GM12878 (cell line): ENCODE measurements at regions not wholly inside any gene's neighbourhood (a gene's known extent, or its start where the extent isn't known, plus 50 kb on each side); places are given as distances from the start of the nearest gene placed in this dataset.

ENCODE experiments used
- ATAC-seq: fragments of 200-7000 bp; cut with Tn5 transposase; 3 replicates; pipeline ENCODE4 v1.9.1; 2020; ENCODE audit warnings: mild to moderate bottlenecking, moderate library complexity
- BruUV-seq: library from RNA; stranded (reverse); fragments of 400-500 nt; replicated peaks from 2 replicates; lab custom pipeline; 2021; lab: Mats Ljungman, UMichigan
- CTCF ChIA-PET: fragments of 300-600 bp; sonication (Branson Sonifier 250); formaldehyde crosslinking; extraction: SDS; loops from one replicate; lab custom pipeline; 2021; ENCODE audit warnings: inconsistent platforms; lab: Yijun Ruan, JAX
- POLR2A ChIA-PET: fragments of 350-600 bp; formaldehyde crosslinking; extraction: SDS; loops from one replicate; lab custom pipeline; 2021; ENCODE audit warnings: inconsistent platforms; lab: Charles Lee
- RAD21 ChIA-PET: fragments of 300-600 bp; sonication (Branson Sonifier 250); formaldehyde crosslinking; loops from one replicate; lab custom pipeline; 2023; ENCODE audit warnings: antibody characterized with exemption; ENCODE audit not compliant: unreplicated experiment; lab: Charles Lee
- SMC1A ChIA-PET: fragments of 300-600 bp; sonication (Branson Sonifier 250); formaldehyde crosslinking; loops from one replicate; lab custom pipeline; 2023; ENCODE audit not compliant: unreplicated experiment, uncharacterized antibody; lab: Charles Lee
- DNase-seq: peaks from one replicate; pipeline ENCODE4 v3.0.0-alpha.2; 2011; ENCODE audit warnings: low read depth, low spot score
- FAIRE-seq: peaks from 3 replicates; lab custom pipeline; 2011; peaks lifted over from hg19 to GRCh38; lab: Jason Lieb, UNC
- H2AFZ ChIP-seq: 2 replicates; pipeline ENCODE4 v1.6.0; 2011; ENCODE audit warnings: low read depth, low read length, control low read depth; ENCODE audit not compliant: control insufficient read depth
- H3K27ac ChIP-seq: 2 replicates; pipeline ENCODE4 v1.5.1; 2011; ENCODE audit warnings: control low read depth; ENCODE audit not compliant: control insufficient read depth, insufficient read depth
- H3K27me3 ChIP-seq, 2 experiments: replicated peaks in 1 of 2; 2 replicates each; pipeline versions ENCODE4 v1.6.0 to v1.6.1; 2011; ENCODE audit warnings: low read length in 1 of 2; ENCODE audit not compliant: control insufficient read depth in 2 of 2, insufficient read depth in 2 of 2
- H3K36me3 ChIP-seq, 2 experiments: 2 replicates each; pipeline ENCODE4 v1.5.1; 2011; ENCODE audit warnings: low read length in 1 of 2; ENCODE audit not compliant: control insufficient read depth in 2 of 2, insufficient read depth in 2 of 2
- H3K4me1 ChIP-seq: 2 replicates; pipeline ENCODE4 v1.6.1; 2011; ENCODE audit warnings: mild to moderate bottlenecking, low read length, moderate library complexity, mixed read lengths; ENCODE audit not compliant: control insufficient read depth, insufficient read depth
- H3K4me2 ChIP-seq: 2 replicates; pipeline ENCODE4 v1.6.0; 2011; ENCODE audit warnings: control low read depth; ENCODE audit not compliant: control insufficient read depth, insufficient read depth
- H3K4me3 ChIP-seq: fragments of 200-600 bp; sonication (generic); 2 replicates; pipeline ENCODE4 v1.5.1; 2016
- H3K79me2 ChIP-seq: 2 replicates; pipeline ENCODE4 v1.6.0; 2011; ENCODE audit warnings: low read length; ENCODE audit not compliant: control insufficient read depth, insufficient read depth
- H3K9ac ChIP-seq: 2 replicates; pipeline ENCODE4 v1.8.0; 2011; ENCODE audit warnings: low read length, control low read depth, mixed read lengths; ENCODE audit not compliant: control insufficient read depth, insufficient read depth
- H3K9me3 ChIP-seq: replicated peaks from 3 replicates; pipeline ENCODE4 v1.5.1; 2011; ENCODE audit warnings: mild to moderate bottlenecking, low read length; ENCODE audit not compliant: control insufficient read depth, insufficient read depth
- H4K20me1 ChIP-seq: 2 replicates; pipeline ENCODE4 v1.6.0; 2011; ENCODE audit not compliant: control insufficient read depth, insufficient read depth
- CBFB ChIP-seq: IDR thresholded peaks from 2 replicates; pipeline ENCODE4 v1.6.1; 2016; ENCODE audit warnings: antibody characterized with exemption, low read depth
- CBX5 ChIP-seq: sonication (generic); IDR thresholded peaks from 2 replicates; pipeline ENCODE4 v1.6.1; 2016; ENCODE audit warnings: low read depth, moderate library complexity, mild to moderate bottlenecking, inconsistent platforms
- ELK1 ChIP-seq: IDR thresholded peaks from 2 replicates; pipeline ENCODE4 v1.6.1; 2012; ENCODE audit warnings: low read depth, low read length, improper control_type of control experiment
- LARP7 ChIP-seq: fragments of 450-650 bp; IDR thresholded peaks from 2 replicates; pipeline ENCODE4 v1.6.1; 2017; ENCODE audit warnings: mild to moderate bottlenecking
- NBN ChIP-seq: fragments of 450-650 bp; IDR thresholded peaks from 2 replicates; pipeline ENCODE4 v1.6.1; 2016
- ZNF24 ChIP-seq: fragments of 450-650 bp; IDR thresholded peaks from 2 replicates; pipeline ENCODE4 v1.6.1; 2017; ENCODE audit warnings: antibody characterized with exemption, mild to moderate bottlenecking
- WGBS: methylation state at CpG from one replicate; pipeline ENCODE4 v1.1.6; 2016; ENCODE audit warnings: low lambda C conversion rate; ENCODE audit not compliant: insufficient replicate concordance, insufficient coverage; ENCODE audit errors: missing lambda C conversion rate; 5-methylcytosine and 5-hydroxymethylcytosine counted together
- in situ Hi-C: fragments of 300-500 bp; cut with MboI; formaldehyde crosslinking; loops from 9 replicates; pipeline ENCODE4 v1.14.3; 2018; ENCODE audit warnings: mixed read lengths
- intact Hi-C: fragments of 100-400 bp; cut with micrococcal nuclease; formaldehyde crosslinking; loops from one replicate; pipeline ENCODE4 v1.14.2; 2022; ENCODE audit not compliant: unreplicated experiment
- TF ChIP-seq, protein P1 (sequence below): fragments of 450-650 bp; IDR thresholded peaks from 2 replicates; pipeline ENCODE4 v1.6.1; 2017; ENCODE audit warnings: antibody characterized with exemption, mild to moderate bottlenecking, moderate library complexity

- TF ChIP-seq ELK1 = no peak
Measured at GRCh38 chr2:228417956-228418355, 236.5 kb upstream of the SPHKAP start (continued).

GRCh38 chr2:228417526-228417925 is 236.0 kb upstream of the SPHKAP start:
- H4K20me1 ChIP-seq = no peaks in the 10 kb centered on the region
- 12% methylated on average over 2 of the region's 2 CpGs for WGBS
- no TSS peak for BruUV-seq
- no peaks in the 10 kb centered on the region for H3K79me2 ChIP-seq
- TF ChIP-seq LARP7 (no peak), CBFB (no peak), ZNF24 (no peak), NBN (no peak), CBX5 (no peak)
- TF ChIP-seq, protein P1, sequence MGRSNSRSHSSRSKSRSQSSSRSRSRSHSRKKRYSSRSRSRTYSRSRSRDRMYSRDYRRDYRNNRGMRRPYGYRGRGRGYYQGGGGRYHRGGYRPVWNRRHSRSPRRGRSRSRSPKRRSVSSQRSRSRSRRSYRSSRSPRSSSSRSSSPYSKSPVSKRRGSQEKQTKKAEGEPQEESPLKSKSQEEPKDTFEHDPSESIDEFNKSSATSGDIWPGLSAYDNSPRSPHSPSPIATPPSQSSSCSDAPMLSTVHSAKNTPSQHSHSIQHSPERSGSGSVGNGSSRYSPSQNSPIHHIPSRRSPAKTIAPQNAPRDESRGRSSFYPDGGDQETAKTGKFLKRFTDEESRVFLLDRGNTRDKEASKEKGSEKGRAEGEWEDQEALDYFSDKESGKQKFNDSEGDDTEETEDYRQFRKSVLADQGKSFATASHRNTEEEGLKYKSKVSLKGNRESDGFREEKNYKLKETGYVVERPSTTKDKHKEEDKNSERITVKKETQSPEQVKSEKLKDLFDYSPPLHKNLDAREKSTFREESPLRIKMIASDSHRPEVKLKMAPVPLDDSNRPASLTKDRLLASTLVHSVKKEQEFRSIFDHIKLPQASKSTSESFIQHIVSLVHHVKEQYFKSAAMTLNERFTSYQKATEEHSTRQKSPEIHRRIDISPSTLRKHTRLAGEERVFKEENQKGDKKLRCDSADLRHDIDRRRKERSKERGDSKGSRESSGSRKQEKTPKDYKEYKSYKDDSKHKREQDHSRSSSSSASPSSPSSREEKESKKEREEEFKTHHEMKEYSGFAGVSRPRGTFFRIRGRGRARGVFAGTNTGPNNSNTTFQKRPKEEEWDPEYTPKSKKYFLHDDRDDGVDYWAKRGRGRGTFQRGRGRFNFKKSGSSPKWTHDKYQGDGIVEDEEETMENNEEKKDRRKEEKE = no peak
- no peak overlapping the region for H3K4me2 ChIP-seq
- DNase-seq (no peak), ATAC-seq (no peak), FAIRE-seq (no peak)
- intact Hi-C loops = no loop called here
- ChIA-PET POLR2A (no interaction called here), SMC1A (no interaction called here), RAD21 (no interaction called here), CTCF (interaction anchor here (0.6 kb wide), 1 partner anchor 14 kb away, joined by 3 read pairs; no protein-coding TSS in a partner anchor)
- in situ Hi-C loops = no loop called here
- H3K9ac ChIP-seq = no peak overlapping the region
- H3K4me1 ChIP-seq = no peaks in the 10 kb centered on the region
- H3K27ac ChIP-seq = no peak overlapping the region
- H3K4me3 ChIP-seq = no peak overlapping the region
- no peaks in the 10 kb centered on the region for H3K36me3 ChIP-seq
- H2AFZ ChIP-seq = no peak overlapping the region
- H3K9me3 ChIP-seq = no peaks in the 10 kb centered on the region
- no peaks in the 10 kb centered on the region for H3K27me3 ChIP-seq
